Activated effector memory CD4-positive, alpha-beta T cell treated with Interleukin-2 at 50 U/mL for 16 hours (primary cell): ENCODE measurements at regions not wholly inside any gene's neighbourhood (a gene's known extent, or its start where the extent isn't known, plus 50 kb on each side); places are given as distances from the start of the nearest gene placed in this dataset.

Experiments
- DNase-seq: peaks from one replicate; pipeline ENCODE4 v3.0.0-alpha.2; 2020

- no peak for DNase-seq
These were observed 161.0 kb downstream of the HERPUD2 start for GRCh38 chr7:35533902-35534301.

GRCh38 chr7:35530124-35531109 is 164.5 kb downstream of the HERPUD2 start:
- DNase-seq = no peak

GRCh38 chr7:35529713-35530112 is 165.2 kb downstream of the HERPUD2 start:
- no peak for DNase-seq

- no peak for DNase-seq
These were observed 166.5 kb downstream of the HERPUD2 start for GRCh38 chr7:35528381-35528977.

GRCh38 chr7:35526645-35527044 is 168.3 kb downstream of the HERPUD2 start:
- DNase-seq = no peak

- no peak for DNase-seq
These were observed 170.7 kb downstream of the HERPUD2 start for GRCh38 chr7:35524112-35524804.

- DNase-seq = no peak
These were observed 171.6 kb downstream of the HERPUD2 start for GRCh38 chr7:35523292-35523691.

- DNase-seq = no peak
These were observed 172.2 kb downstream of the HERPUD2 start for GRCh38 chr7:35522697-35523096.

- DNase-seq = no peak
These were observed 173.0 kb downstream of the HERPUD2 start for GRCh38 chr7:35521941-35522340.

- no peak for DNase-seq
These were observed 173.9 kb downstream of the HERPUD2 start for GRCh38 chr7:35520810-35521625.

- peak; percentile 16 for DNase-seq
These were observed 174.7 kb downstream of the HERPUD2 start for GRCh38 chr7:35519971-35520809.

GRCh38 chr7:35518767-35519166 is 176.2 kb downstream of the HERPUD2 start:
- DNase-seq = no peak

- no peak for DNase-seq
These were observed 178.4 kb downstream of the HERPUD2 start for GRCh38 chr7:35516498-35516897.

GRCh38 chr7:35513828-35514227 is 181.1 kb downstream of the HERPUD2 start:
- no peak for DNase-seq

GRCh38 chr7:35513195-35513594 is 181.7 kb downstream of the HERPUD2 start:
- no peak for DNase-seq

- DNase-seq = no peak
These were observed 182.2 kb downstream of the HERPUD2 start for GRCh38 chr7:35512716-35513115.

- DNase-seq = no peak
These were observed 186.1 kb downstream of the HERPUD2 start for GRCh38 chr7:35508623-35509400.

GRCh38 chr7:35505066-35505465 is 189.9 kb downstream of the HERPUD2 start:
- DNase-seq = no peak

- no peak for DNase-seq
These were observed 190.6 kb downstream of the HERPUD2 start for GRCh38 chr7:35504365-35504764.

GRCh38 chr7:35501681-35502080 is 193.3 kb downstream of the HERPUD2 start:
- no peak for DNase-seq

GRCh38 chr7:35499226-35499625 is 195.7 kb downstream of the HERPUD2 start:
- no peak for DNase-seq
